ENCODE measurements at regions not wholly inside any gene's neighbourhood (a gene's known extent, or its start where the extent isn't known, plus 50 kb on each side); places are given as distances from the start of the nearest gene placed in this dataset.

- TF ChIP-seq POLR2A (IDR thresholded peaks at IDR 0.05; ENCODE audit: low read depth, low read length) = no peak
- TF ChIP-seq POLR2AphosphoS5 (IDR thresholded peaks at IDR 0.05; ENCODE audit: low read depth, low read length) = no peak
Observed at GRCh38 chr15:86009727-86010126, 69.9 kb upstream of the AGBL1 start.

Data from GM12892 (cell line).